Neural cell (in vitro differentiated cells): ENCODE measurements at regions not wholly inside any gene's neighbourhood (a gene's known extent, or its start where the extent isn't known, plus 50 kb on each side); places are given as distances from the start of the nearest gene placed in this dataset.

ENCODE experiments used
- EP300 ChIP-seq: fragments of 450-650 bp; conservative IDR thresholded peaks from 2 replicates; pipeline ENCODE4 v1.6.1; 2014; ENCODE audit warnings: antibody characterized with exemption, mild to moderate bottlenecking, moderate library complexity; ENCODE audit not compliant: poor library complexity, severe bottlenecking
- EZH2 ChIP-seq: fragments of 200-600, 300-800 bp; shearing (Covaris generic), sonication (generic); IDR thresholded peaks from 2 replicates; pipeline ENCODE4 v1.6.1; 2014; ENCODE audit warnings: antibody characterized with exemption, low read length, borderline replicate concordance, mild to moderate bottlenecking; ENCODE audit not compliant: insufficient read depth, poor library complexity, severe bottlenecking
- MXI1 ChIP-seq: fragments of 450-650 bp; conservative IDR thresholded peaks from 2 replicates; pipeline ENCODE4 v1.6.1; 2014; ENCODE audit warnings: antibody characterized with exemption, mild to moderate bottlenecking; ENCODE audit not compliant: poor library complexity, severe bottlenecking
- POLR2AphosphoS5 ChIP-seq: IDR thresholded peaks from 2 replicates; pipeline ENCODE4 v1.6.1; 2012
- RAD21 ChIP-seq: fragments of 450-650 bp; conservative IDR thresholded peaks from 2 replicates; pipeline ENCODE4 v1.6.1; 2014; ENCODE audit warnings: antibody characterized with exemption, mild to moderate bottlenecking, moderate library complexity
- SMC3 ChIP-seq: fragments of 450-650 bp; conservative IDR thresholded peaks from 2 replicates; pipeline ENCODE4 v1.6.1; 2014; ENCODE audit warnings: antibody characterized with exemption, mild to moderate bottlenecking, moderate library complexity; ENCODE audit not compliant: poor library complexity
- TAF1 ChIP-seq: IDR thresholded peaks from 2 replicates; pipeline ENCODE4 v1.6.1; 2012; ENCODE audit warnings: low read depth
- TF ChIP-seq, protein P1 (sequence below): fragments of 450-650 bp; IDR thresholded peaks from 2 replicates; pipeline ENCODE4 v1.5.1; 2014; ENCODE audit warnings: antibody characterized with exemption, mild to moderate bottlenecking, moderate library complexity; ENCODE audit not compliant: poor library complexity, severe bottlenecking
- TF ChIP-seq, protein P2 (sequence below): IDR thresholded peaks from 2 replicates; pipeline ENCODE4 v1.6.1; 2012; ENCODE audit warnings: borderline replicate concordance

DNA sequence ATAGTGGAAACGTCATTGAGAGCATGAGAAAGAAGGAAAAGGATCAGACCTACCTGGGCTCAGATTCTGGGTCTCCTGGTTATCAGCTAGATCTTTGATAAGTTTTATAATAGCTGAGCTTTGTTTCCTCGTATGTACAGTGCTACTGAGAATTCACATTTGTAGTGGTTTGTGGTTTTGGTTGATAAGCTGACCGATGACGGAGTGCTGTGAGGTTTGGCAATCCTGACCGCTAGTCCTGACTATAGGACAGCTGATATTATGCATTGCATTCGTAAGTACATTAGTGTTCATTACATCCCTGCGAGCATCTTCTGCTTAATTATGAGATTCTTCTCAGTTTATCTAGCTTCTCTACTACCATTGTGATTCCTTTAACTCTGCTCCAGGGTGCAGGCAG, 190.7 kb upstream of the SLC27A6 start:
- TF ChIP-seq, protein P1, sequence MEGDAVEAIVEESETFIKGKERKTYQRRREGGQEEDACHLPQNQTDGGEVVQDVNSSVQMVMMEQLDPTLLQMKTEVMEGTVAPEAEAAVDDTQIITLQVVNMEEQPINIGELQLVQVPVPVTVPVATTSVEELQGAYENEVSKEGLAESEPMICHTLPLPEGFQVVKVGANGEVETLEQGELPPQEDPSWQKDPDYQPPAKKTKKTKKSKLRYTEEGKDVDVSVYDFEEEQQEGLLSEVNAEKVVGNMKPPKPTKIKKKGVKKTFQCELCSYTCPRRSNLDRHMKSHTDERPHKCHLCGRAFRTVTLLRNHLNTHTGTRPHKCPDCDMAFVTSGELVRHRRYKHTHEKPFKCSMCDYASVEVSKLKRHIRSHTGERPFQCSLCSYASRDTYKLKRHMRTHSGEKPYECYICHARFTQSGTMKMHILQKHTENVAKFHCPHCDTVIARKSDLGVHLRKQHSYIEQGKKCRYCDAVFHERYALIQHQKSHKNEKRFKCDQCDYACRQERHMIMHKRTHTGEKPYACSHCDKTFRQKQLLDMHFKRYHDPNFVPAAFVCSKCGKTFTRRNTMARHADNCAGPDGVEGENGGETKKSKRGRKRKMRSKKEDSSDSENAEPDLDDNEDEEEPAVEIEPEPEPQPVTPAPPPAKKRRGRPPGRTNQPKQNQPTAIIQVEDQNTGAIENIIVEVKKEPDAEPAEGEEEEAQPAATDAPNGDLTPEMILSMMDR, result no peak
- TF ChIP-seq, protein P2, sequence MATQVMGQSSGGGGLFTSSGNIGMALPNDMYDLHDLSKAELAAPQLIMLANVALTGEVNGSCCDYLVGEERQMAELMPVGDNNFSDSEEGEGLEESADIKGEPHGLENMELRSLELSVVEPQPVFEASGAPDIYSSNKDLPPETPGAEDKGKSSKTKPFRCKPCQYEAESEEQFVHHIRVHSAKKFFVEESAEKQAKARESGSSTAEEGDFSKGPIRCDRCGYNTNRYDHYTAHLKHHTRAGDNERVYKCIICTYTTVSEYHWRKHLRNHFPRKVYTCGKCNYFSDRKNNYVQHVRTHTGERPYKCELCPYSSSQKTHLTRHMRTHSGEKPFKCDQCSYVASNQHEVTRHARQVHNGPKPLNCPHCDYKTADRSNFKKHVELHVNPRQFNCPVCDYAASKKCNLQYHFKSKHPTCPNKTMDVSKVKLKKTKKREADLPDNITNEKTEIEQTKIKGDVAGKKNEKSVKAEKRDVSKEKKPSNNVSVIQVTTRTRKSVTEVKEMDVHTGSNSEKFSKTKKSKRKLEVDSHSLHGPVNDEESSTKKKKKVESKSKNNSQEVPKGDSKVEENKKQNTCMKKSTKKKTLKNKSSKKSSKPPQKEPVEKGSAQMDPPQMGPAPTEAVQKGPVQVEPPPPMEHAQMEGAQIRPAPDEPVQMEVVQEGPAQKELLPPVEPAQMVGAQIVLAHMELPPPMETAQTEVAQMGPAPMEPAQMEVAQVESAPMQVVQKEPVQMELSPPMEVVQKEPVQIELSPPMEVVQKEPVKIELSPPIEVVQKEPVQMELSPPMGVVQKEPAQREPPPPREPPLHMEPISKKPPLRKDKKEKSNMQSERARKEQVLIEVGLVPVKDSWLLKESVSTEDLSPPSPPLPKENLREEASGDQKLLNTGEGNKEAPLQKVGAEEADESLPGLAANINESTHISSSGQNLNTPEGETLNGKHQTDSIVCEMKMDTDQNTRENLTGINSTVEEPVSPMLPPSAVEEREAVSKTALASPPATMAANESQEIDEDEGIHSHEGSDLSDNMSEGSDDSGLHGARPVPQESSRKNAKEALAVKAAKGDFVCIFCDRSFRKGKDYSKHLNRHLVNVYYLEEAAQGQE, result no peak
- TF ChIP-seq EZH2 (no peak), EP300 (no peak), POLR2AphosphoS5 (no peak), TAF1 (no peak), RAD21 (no peak), SMC3 (no peak), MXI1 (no peak)
